ENCODE measurements at regions not wholly inside any gene's neighbourhood (a gene's known extent, or its start where the extent isn't known, plus 50 kb on each side); places are given as distances from the start of the nearest gene placed in this dataset.

- TF ChIP-seq, protein P1, sequence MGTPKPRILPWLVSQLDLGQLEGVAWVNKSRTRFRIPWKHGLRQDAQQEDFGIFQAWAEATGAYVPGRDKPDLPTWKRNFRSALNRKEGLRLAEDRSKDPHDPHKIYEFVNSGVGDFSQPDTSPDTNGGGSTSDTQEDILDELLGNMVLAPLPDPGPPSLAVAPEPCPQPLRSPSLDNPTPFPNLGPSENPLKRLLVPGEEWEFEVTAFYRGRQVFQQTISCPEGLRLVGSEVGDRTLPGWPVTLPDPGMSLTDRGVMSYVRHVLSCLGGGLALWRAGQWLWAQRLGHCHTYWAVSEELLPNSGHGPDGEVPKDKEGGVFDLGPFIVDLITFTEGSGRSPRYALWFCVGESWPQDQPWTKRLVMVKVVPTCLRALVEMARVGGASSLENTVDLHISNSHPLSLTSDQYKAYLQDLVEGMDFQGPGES (IDR thresholded peaks at IDR 0.05), result no peak
- TF ChIP-seq, protein P2, sequence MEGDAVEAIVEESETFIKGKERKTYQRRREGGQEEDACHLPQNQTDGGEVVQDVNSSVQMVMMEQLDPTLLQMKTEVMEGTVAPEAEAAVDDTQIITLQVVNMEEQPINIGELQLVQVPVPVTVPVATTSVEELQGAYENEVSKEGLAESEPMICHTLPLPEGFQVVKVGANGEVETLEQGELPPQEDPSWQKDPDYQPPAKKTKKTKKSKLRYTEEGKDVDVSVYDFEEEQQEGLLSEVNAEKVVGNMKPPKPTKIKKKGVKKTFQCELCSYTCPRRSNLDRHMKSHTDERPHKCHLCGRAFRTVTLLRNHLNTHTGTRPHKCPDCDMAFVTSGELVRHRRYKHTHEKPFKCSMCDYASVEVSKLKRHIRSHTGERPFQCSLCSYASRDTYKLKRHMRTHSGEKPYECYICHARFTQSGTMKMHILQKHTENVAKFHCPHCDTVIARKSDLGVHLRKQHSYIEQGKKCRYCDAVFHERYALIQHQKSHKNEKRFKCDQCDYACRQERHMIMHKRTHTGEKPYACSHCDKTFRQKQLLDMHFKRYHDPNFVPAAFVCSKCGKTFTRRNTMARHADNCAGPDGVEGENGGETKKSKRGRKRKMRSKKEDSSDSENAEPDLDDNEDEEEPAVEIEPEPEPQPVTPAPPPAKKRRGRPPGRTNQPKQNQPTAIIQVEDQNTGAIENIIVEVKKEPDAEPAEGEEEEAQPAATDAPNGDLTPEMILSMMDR (IDR thresholded peaks at IDR 0.05 in 2 of 3, conservative IDR thresholded peaks at IDR 0.05 in 1 of 3; ENCODE audit: control insufficient read depth in 2 of 3, extremely low read depth in 1 of 3, insufficient read depth in 1 of 3, low read depth in 3 of 3, low read length in 3 of 3), result no peak
- TF ChIP-seq POLR2A (IDR thresholded peaks at IDR 0.05; ENCODE audit: low read depth, low read length), result no peak
- no peak for TF ChIP-seq RAD21 (IDR thresholded peaks at IDR 0.05; ENCODE audit: insufficient read depth, low read depth, low read length)
- TF ChIP-seq CREB1 (IDR thresholded peaks at IDR 0.05; ENCODE audit: low read depth), result no peak
- no peak for TF ChIP-seq MTA2 (IDR thresholded peaks at IDR 0.05; ENCODE audit: low read depth)
- no peak for TF ChIP-seq CHD2 (IDR thresholded peaks at IDR 0.05; ENCODE audit: borderline replicate concordance, low read depth, low read length)
- TF ChIP-seq, protein P3, sequence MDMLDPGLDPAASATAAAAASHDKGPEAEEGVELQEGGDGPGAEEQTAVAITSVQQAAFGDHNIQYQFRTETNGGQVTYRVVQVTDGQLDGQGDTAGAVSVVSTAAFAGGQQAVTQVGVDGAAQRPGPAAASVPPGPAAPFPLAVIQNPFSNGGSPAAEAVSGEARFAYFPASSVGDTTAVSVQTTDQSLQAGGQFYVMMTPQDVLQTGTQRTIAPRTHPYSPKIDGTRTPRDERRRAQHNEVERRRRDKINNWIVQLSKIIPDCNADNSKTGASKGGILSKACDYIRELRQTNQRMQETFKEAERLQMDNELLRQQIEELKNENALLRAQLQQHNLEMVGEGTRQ (IDR thresholded peaks at IDR 0.05; ENCODE audit: borderline replicate concordance, low read depth, low read length), result no peak
- no peak for TF ChIP-seq PBX3 (IDR thresholded peaks at IDR 0.05; ENCODE audit: insufficient replicate concordance, low read depth, low read length)
- no peak for TF ChIP-seq MEF2A (IDR thresholded peaks at IDR 0.05; ENCODE audit: insufficient read depth, low read depth, low read length)
- TF ChIP-seq HDAC2 (IDR thresholded peaks at IDR 0.05), result no peak
- TF ChIP-seq CHD4 (IDR thresholded peaks at IDR 0.05), result no peak
Measured at GRCh38 chr2:81835321-81836000, 1530.9 kb upstream of the LRRTM1 start.
